HG02642 (cell line): ENCODE measurements at regions not wholly inside any gene's neighbourhood (a gene's known extent, or its start where the extent isn't known, plus 50 kb on each side); places are given as distances from the start of the nearest gene placed in this dataset.

Experiments
- ATAC-seq: cut with Tn5 transposase; IDR thresholded peaks from one replicate; pipeline ENCODE4 v1.9.1; 2021; ENCODE audit warnings: mild to moderate bottlenecking; ENCODE audit not compliant: unreplicated experiment, poor library complexity

DNA sequence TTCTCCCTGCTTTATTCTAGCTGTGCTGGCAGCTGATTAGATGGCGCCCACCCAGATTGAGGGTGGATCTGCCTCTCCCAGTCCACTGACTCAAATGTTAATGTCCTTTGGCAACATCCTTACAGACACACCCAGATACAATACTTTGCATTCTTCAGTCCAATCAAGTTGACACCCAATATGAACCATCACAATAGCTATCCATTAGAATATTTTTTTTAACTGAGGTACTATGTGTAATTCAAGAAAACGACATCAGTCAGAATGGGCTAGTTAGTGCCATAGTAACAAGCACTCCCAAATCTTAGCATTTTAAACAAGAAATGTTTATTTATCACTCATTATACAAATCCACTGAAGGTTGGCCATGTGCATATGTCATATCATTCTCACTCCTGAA, 723.1 kb downstream of the NR2F2 start:
- ATAC-seq: no peak

DNA sequence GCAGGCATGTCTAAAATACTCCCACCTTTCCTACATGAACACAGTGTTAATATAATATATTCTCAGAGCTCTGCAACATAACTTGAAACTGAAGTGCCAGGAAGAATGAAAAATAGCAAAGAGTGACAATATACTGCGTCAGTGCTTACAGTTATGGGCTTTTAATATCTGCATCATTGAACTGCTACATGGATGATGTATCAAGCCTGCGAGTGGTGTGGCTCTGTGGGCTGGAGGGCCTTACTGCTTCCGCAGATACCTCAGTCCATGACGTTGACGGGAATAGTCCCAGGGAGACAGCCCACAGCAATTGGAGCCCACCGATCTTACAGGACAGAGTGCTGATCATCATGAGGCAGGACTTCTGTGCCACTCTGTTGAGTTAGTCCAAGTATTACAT, 727.0 kb downstream of the NR2F2 start:
- no peak for ATAC-seq

DNA sequence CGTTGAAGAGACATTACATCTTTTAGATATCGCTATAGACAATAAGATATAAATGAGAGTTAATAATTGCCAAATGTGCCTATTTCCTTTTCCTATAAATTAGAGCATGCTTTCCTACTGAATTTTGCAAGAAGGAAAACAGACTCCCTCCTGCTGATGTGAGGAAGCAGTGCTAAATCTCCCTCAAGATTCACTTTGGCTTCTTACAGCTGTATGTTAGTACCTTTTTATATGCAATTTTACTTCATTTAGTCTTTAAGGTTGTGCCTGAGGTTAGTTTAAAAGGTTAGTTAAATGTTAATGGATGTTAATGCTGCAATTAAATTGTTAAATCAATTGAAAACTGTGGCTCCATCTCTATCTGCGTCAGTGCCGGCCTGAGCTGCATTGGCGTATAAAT, 728.8 kb downstream of the NR2F2 start:
- ATAC-seq: no peak

GRCh38 chr15:97061392-97061791, 730.9 kb downstream of the NR2F2 start:
- no peak for ATAC-seq

- no peak for ATAC-seq
Observed at GRCh38 chr15:97071668-97072067, 741.2 kb downstream of the NR2F2 start.

- ATAC-seq: no peak
Observed at GRCh38 chr15:97072545-97072944, 742.0 kb downstream of the NR2F2 start.

DNA sequence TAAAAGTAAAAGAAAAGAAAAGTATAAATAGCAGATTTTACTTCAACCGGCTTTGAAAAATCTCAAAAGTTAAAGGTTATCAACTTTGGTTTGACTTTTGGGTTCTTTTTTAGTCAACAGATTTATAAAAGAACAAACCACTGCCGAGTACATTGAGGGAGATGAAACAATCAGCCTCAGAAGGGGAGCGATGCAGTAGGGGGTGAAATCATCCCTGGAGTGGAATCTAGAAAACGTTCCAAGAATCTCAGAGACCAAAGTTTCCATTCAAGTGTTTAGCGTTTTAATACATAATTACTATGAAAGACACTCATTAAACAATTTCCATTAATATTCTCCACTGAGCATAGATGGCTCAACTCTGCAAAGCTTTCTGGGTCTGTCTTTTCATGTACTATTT, 745.5 kb downstream of the NR2F2 start:
- no peak for ATAC-seq

- ATAC-seq: no peak
Observed at GRCh38 chr15:97077975-97078374, 747.5 kb downstream of the NR2F2 start.

DNA sequence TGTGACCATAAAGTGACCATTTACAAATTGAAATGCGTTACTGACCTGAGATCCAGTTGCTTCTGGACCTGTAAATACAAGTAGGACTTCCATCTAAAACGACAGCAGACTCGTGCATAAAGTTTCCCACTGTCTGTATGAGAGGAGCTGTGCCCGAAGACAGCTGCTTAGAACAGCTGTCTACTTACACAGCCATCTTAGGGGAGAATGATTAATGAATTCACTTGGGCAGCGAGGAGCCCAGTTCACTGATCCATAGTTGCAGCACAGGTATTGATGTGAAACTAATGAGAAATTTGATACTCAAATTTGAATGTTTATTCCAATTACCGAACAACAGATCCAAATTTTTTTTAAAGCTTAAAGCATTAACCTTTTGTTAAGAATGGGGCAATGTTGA, 748.1 kb downstream of the NR2F2 start:
- ATAC-seq: no peak

DNA sequence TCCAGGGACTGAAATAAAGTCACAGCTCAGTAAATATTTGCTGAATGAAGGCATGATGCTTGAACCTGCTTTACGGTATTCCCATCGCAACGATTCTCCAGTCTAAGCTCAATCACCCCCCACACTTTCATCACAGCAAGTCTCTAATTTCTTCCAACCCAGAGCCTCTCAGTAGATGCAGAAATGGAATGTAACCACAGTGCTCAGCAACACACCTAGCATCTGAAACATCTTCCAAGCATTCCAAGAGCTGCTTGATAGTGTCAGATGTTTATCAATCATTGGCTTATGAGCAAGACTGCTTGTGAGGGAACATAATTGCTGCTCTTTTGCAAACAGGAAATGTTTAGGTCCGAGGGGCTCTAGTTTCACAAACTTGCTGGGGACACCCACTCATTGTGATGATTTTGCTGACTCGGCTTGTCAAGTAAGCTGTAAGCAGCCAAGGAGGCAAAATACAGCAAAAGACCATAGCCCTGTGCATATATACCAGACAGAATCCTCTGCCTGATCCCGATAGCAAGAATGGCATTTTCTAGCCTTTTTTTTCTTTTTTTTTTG, 751.2 kb downstream of the NR2F2 start:
- ATAC-seq: no peak

GRCh38 chr15:97082830-97083229, 752.3 kb downstream of the NR2F2 start:
- ATAC-seq: no peak

- no peak for ATAC-seq
Observed at GRCh38 chr15:97084650-97085049, 754.1 kb downstream of the NR2F2 start.

DNA sequence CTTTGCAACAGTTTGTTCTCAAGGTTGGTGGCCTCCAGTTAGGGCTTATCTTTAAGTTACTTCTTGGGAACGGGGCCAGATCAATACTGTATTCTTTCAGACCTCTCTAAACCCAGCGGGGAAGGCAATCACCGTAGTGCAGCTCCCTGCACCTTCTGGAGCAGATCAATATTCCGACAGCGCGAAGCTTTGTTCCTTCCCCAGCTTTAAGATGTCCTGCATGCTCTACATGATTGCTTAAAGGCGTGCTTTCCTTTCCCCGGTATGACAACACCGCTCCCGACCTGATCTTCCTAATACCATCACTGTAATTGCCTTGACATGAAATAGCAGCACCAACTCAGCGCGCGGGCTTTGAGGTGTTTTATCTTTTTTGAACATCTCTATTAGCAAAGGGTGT, 755.2 kb downstream of the NR2F2 start:
- no peak for ATAC-seq

- ATAC-seq: no peak
Observed at GRCh38 chr15:97087006-97087741, 756.7 kb downstream of the NR2F2 start.

- ATAC-seq: no peak
Observed at GRCh38 chr15:97091093-97091492, 760.6 kb downstream of the NR2F2 start.

GRCh38 chr15:97092656-97093055, 762.2 kb downstream of the NR2F2 start:
- no peak for ATAC-seq

DNA sequence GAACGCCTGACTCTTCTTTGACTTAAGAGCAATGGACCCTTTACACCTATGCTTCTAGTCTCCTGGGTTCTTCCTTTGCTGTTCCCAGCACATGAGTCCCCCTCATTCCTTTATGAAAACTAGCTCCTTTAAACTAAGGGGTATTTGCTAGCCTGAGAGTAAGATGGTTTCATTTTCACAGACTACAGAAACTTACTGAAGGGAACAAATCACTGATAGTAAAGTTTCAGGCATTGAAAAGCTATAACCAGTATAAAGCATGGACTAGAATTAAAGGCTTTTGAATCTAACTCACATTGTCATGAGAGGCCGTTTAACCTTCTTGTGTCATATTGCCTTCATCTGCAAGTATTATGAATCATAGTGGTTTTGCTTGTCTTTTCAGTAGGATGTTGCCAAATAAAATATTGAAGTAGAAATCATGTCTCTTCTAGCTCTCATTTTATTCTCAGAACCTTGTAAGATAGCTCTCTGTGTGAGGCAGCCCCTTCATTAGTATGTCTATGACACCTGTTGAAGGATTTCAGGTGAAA, 765.9 kb downstream of the NR2F2 start:
- no peak for ATAC-seq

- ATAC-seq: no peak
Observed at GRCh38 chr15:97099040-97099439, 768.5 kb downstream of the NR2F2 start.

DNA sequence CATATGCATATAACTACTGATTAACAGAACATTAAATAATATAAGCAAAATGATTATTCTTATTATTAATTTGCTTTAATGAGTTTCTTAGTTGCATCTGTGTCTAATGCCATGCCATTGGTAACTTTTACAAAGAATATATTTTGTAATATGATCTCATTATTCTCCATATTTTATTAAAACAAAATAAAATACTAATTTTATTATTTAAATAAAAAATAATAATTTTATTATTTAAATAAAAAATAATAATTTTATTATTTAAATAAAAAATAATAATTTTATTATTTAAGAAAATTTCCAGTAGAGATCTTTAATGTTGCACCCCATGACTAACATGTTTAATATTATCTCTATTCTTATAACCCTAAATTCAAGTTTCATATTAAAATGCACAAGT, 771.1 kb downstream of the NR2F2 start:
- ATAC-seq: no peak

DNA sequence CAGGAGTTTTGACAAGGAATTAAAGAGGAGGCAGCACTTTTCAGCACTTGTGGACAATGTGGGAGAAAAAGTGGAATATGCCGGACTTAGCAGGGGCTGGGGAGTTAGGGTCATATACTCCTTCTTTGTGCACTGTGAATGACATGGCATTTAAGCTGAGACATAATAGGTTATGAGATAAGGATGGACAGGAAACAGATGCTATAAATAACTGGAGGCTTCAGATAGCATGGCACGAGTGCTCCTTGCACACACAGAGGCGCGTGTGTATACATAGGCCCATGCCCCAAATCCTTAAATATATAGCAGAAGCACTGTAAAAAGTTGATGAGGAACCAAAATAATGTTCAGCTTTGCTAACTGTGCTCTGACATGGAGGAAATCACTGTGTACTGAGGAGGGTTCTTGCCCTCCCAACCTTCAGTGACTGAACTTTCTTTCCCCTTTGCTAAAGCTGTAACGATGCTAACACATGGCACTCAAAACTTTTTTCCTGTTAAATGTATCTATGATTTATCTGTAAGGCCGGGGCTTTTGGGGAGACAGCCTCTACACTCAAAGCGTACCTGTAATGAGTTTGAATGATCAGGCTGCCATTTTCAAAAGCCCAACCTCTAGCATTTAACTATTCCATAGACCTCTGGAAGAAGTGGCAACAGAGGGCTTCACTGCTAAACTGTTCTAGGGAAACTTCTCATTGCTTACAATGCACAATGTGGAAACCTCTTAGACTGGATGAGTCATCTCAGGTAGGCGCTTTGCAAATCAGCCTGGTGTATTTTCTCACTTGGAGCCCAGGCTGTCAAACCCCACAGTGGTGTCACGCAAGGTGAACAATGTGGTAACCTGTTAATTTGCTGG, 784.6 kb downstream of the NR2F2 start:
- no peak for ATAC-seq

- no peak for ATAC-seq
Observed at GRCh38 chr15:97115761-97116070, 785.2 kb downstream of the NR2F2 start.
